OCI-LY1 (cell line): ENCODE measurements at regions not wholly inside any gene's neighbourhood (a gene's known extent, or its start where the extent isn't known, plus 50 kb on each side); places are given as distances from the start of the nearest gene placed in this dataset.

Experiments
- EZH2 ChIP-seq: fragments of 200-600 bp; sonication (generic), shearing (Covaris generic); IDR thresholded peaks from 2 replicates; pipeline ENCODE4 v1.8.0; 2017; ENCODE audit warnings: borderline replicate concordance, mixed run types, mild to moderate bottlenecking, antibody characterized with exemption, low read length, moderate library complexity, mixed read lengths
- TF ChIP-seq, protein P1 (sequence below): fragments of 200-600 bp; sonication (generic), shearing (Covaris generic); IDR thresholded peaks from 2 replicates; pipeline ENCODE4 v1.5.1; 2017; ENCODE audit warnings: mild to moderate bottlenecking, antibody characterized with exemption, low read length, moderate library complexity, mixed read lengths

DNA sequence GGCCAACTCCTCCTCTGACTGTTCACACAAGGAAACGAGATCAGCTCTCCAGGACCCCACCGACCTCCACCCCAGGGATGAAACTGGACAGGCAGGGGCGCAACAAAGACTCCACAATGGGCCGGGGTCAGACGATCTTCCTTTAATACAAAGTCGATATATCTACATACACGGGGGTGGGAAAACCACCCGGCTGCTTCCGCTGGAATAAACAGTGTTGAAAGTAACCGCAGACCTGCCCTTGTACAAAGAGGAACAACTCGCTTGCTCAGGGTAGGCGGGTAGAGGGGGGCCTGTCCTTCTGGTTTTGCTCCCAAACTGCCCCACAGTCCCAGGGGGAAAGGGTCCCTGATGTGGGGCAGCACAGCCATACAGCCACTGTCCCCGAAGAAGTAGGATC is 135.2 kb downstream of the PTPRS start:
- TF ChIP-seq, protein P1, sequence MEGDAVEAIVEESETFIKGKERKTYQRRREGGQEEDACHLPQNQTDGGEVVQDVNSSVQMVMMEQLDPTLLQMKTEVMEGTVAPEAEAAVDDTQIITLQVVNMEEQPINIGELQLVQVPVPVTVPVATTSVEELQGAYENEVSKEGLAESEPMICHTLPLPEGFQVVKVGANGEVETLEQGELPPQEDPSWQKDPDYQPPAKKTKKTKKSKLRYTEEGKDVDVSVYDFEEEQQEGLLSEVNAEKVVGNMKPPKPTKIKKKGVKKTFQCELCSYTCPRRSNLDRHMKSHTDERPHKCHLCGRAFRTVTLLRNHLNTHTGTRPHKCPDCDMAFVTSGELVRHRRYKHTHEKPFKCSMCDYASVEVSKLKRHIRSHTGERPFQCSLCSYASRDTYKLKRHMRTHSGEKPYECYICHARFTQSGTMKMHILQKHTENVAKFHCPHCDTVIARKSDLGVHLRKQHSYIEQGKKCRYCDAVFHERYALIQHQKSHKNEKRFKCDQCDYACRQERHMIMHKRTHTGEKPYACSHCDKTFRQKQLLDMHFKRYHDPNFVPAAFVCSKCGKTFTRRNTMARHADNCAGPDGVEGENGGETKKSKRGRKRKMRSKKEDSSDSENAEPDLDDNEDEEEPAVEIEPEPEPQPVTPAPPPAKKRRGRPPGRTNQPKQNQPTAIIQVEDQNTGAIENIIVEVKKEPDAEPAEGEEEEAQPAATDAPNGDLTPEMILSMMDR, result no peak
- TF ChIP-seq EZH2, result no peak
